ENCODE measurements at regions not wholly inside any gene's neighbourhood (a gene's known extent, or its start where the extent isn't known, plus 50 kb on each side); places are given as distances from the start of the nearest gene placed in this dataset.
"Not testable (repeated sequence)": the region's sequence is repeated elsewhere in the genome, so short reads cannot be mapped to it uniquely, and the experiment has no call there.

DNA sequence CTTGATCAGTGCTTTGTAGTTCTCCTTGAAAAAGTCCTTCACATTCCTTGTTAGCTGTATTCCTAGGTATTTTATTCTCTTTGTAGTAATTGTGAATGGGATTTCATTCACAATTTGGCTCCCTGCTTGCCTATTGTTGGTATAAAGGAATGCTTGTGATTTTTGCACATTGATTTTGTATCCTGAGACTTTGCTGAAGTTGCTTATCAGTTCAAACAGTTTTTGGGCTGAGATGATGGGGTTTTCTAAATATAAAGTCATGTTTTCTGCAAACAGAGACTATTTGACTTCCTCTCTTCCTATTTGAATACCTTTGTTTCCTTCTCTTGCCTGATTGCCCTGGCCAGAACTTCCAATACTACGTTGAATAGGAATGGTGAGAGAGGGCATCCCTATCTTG lies 462.5 kb upstream of the GCFC2 start:
- TF ChIP-seq, protein P1, sequence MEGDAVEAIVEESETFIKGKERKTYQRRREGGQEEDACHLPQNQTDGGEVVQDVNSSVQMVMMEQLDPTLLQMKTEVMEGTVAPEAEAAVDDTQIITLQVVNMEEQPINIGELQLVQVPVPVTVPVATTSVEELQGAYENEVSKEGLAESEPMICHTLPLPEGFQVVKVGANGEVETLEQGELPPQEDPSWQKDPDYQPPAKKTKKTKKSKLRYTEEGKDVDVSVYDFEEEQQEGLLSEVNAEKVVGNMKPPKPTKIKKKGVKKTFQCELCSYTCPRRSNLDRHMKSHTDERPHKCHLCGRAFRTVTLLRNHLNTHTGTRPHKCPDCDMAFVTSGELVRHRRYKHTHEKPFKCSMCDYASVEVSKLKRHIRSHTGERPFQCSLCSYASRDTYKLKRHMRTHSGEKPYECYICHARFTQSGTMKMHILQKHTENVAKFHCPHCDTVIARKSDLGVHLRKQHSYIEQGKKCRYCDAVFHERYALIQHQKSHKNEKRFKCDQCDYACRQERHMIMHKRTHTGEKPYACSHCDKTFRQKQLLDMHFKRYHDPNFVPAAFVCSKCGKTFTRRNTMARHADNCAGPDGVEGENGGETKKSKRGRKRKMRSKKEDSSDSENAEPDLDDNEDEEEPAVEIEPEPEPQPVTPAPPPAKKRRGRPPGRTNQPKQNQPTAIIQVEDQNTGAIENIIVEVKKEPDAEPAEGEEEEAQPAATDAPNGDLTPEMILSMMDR (IDR thresholded peaks at IDR 0.05) = not testable (repeated sequence)
- TF ChIP-seq POLR2A (IDR thresholded peaks at IDR 0.05) = not testable (repeated sequence)
